ENCODE measurements at regions not wholly inside any gene's neighbourhood (a gene's known extent, or its start where the extent isn't known, plus 50 kb on each side); places are given as distances from the start of the nearest gene placed in this dataset.

GRCh38 chr5:154627698-154628678 lies 127.2 kb upstream of the LARP1 start:
- no peak for TF ChIP-seq CTCF (conservative IDR thresholded peaks at IDR 0.05; ENCODE audit: low read depth in 2 of 2)
- no peak for TF ChIP-seq JUNB (IDR thresholded peaks at IDR 0.05; ENCODE audit: unreplicated experiment)
- TF ChIP-seq POLR2AphosphoS5 (IDR thresholded peaks at IDR 0.05; ENCODE audit: low read depth) = no peak
- TF ChIP-seq EZH2 (IDR thresholded peaks at IDR 0.05; ENCODE audit: low read depth, unreplicated experiment) = no peak
